Naive thymus-derived CD4-positive, alpha-beta T cell (primary cell): ENCODE measurements at regions not wholly inside any gene's neighbourhood (a gene's known extent, or its start where the extent isn't known, plus 50 kb on each side); places are given as distances from the start of the nearest gene placed in this dataset.

Experiments
- ATAC-seq: fragments of 150-1000 bp; cut with Tn5 transposase; 2 replicates; pipeline ENCODE4 v1.10.0; 2021; ENCODE audit warnings: mild to moderate bottlenecking, moderate library complexity
- CTCF ChIA-PET: fragments of 350-600 bp; sonication (Branson Sonifier 250); formaldehyde crosslinking; loops from one replicate; lab custom pipeline; 2021; ENCODE audit warnings: antibody characterized with exemption; lab: Charles Lee
- POLR2A ChIA-PET: fragments of 350-600 bp; sonication (Branson Sonifier 250); formaldehyde crosslinking; loops from one replicate; lab custom pipeline; 2021; ENCODE audit warnings: antibody characterized with exemption, inconsistent platforms; lab: Charles Lee
- DNase-seq, 9 donors: peaks; one replicate each; pipeline versions ENCODE4 v3.0.0 to v3.0.0-alpha.2; 2020 to 2022; ENCODE audit warnings: mixed read lengths in 1 of 9
- H3K27ac ChIP-seq: one replicate; pipeline ENCODE4 v1.7.0; 2013; ENCODE audit warnings: mild to moderate bottlenecking, low read depth, low read length, moderate library complexity
- H3K27me3 ChIP-seq, 2 donors: one replicate each; pipeline ENCODE4 v1.7.0; 2013; ENCODE audit warnings: low read length in 2 of 2, mild to moderate bottlenecking in 2 of 2, moderate library complexity in 2 of 2; ENCODE audit not compliant: control insufficient read depth in 2 of 2, insufficient read depth in 2 of 2
- H3K36me3 ChIP-seq, 3 experiments: 1 replicate in 2 of 3; 2 replicates in 1 of 3; pipeline ENCODE4 v1.7.0; 2013; ENCODE audit warnings: low read length in 3 of 3, mild to moderate bottlenecking in 3 of 3, moderate library complexity in 1 of 3; ENCODE audit not compliant: insufficient read depth in 3 of 3, control insufficient read depth in 2 of 3
- H3K4me1 ChIP-seq, 2 donors: one replicate each; pipeline ENCODE4 v1.7.0; 2013; ENCODE audit warnings: low read length in 2 of 2, mild to moderate bottlenecking in 2 of 2, moderate library complexity in 1 of 2; ENCODE audit not compliant: control insufficient read depth in 2 of 2, insufficient read depth in 2 of 2
- H3K4me3 ChIP-seq: 2 replicates; pipeline ENCODE4 v1.7.0; 2013; ENCODE audit warnings: mild to moderate bottlenecking, low read length
- H3K9me3 ChIP-seq, 3 experiments: 1 replicate in 2 of 3; 2 replicates in 1 of 3; pipeline ENCODE4 v1.7.0; 2013; ENCODE audit warnings: low read length in 3 of 3; ENCODE audit not compliant: control insufficient read depth in 2 of 3
- H3K27ac Mint-ChIP-seq, 9 donors: one replicate each; pipeline ENCODE4 v1.8.0; 2020 to 2022; ENCODE audit warnings: mixed read lengths in 9 of 9, mild to moderate bottlenecking in 8 of 9, moderate library complexity in 5 of 9, inconsistent platforms in 2 of 9
- H3K27me3 Mint-ChIP-seq, 5 donors: one replicate each; pipeline ENCODE4 v1.8.0; 2021 to 2022; ENCODE audit warnings: mixed read lengths in 5 of 5, mild to moderate bottlenecking in 1 of 5
- H3K36me3 Mint-ChIP-seq, 5 donors: one replicate each; pipeline ENCODE4 v1.8.0; 2020 to 2022; ENCODE audit warnings: mixed read lengths in 5 of 5, mild to moderate bottlenecking in 3 of 5, inconsistent platforms in 1 of 5
- H3K4me1 Mint-ChIP-seq, 7 donors: one replicate each; pipeline ENCODE4 v1.8.0; 2020 to 2022; ENCODE audit warnings: mixed read lengths in 7 of 7, mild to moderate bottlenecking in 3 of 7, inconsistent platforms in 1 of 7
- H3K4me3 Mint-ChIP-seq, 10 donors: one replicate each; pipeline ENCODE4 v1.8.0; 2020 to 2022; ENCODE audit warnings: mild to moderate bottlenecking in 10 of 10, mixed read lengths in 10 of 10, moderate library complexity in 6 of 10, inconsistent platforms in 2 of 10
- H3K9me3 Mint-ChIP-seq, 11 donors: one replicate each; pipeline ENCODE4 v1.8.0; 2020 to 2022; ENCODE audit warnings: mixed read lengths in 11 of 11, mild to moderate bottlenecking in 4 of 11, inconsistent platforms in 1 of 11, moderate library complexity in 1 of 11
- intact Hi-C, 2 donors: fragments of 100-400 bp; cut with micrococcal nuclease; formaldehyde crosslinking; loops; one replicate each; pipeline ENCODE4 v1.15.1; 2023

DNA sequence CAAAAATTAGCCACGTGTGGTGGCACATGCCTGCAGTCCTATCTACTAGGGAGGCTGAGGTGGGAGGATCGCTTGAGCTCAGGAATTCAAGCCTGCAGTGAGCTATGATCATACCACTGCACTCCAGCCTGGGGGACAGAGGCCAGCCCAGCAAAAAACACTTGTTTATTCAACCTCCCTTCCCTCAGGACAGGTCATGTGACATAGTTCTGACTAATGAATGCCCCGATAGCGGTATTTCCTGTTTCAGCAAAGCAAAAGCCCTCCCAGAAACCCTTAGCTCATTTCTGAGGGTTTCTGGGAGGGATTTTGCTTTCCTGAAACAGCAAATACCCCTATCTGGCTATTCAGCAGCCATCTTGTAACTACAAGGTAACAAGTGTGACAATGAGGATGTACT lies 157.1 kb downstream of the GATA3 start:
- Histone ChIP-seq H3K27me3 (no peaks in the 10 kb centered on the region), H3K4me1 (no peaks in the 10 kb centered on the region), H3K36me3 (no peaks in the 10 kb centered on the region), H3K9me3 (no peaks in the 10 kb centered on the region), H3K4me3 (no peak overlapping the region), H3K27ac (no peak overlapping the region)
- H3K27me3 Mint-ChIP-seq, result peaks cover 0 to 14% (median 0%) of the 10 kb centered on the region in 5 donors
- peaks cover 4 to 19% (median 10%) of the 10 kb centered on the region in 7 donors for H3K4me1 Mint-ChIP-seq
- no peak for DNase-seq
- ChIA-PET POLR2A (no interaction called here), CTCF (no interaction called here)
- peaks cover 0 to 25% (median 0%) of the 10 kb centered on the region in 5 donors for H3K36me3 Mint-ChIP-seq
- intact Hi-C loops, result no loop called here
- no peak overlapping the region for H3K4me3 Mint-ChIP-seq
- ATAC-seq, result no peak
- peaks cover 0 to 13% (median 0%) of the 10 kb centered on the region in 11 donors for H3K9me3 Mint-ChIP-seq
- H3K27ac Mint-ChIP-seq, result no peak overlapping the region

DNA sequence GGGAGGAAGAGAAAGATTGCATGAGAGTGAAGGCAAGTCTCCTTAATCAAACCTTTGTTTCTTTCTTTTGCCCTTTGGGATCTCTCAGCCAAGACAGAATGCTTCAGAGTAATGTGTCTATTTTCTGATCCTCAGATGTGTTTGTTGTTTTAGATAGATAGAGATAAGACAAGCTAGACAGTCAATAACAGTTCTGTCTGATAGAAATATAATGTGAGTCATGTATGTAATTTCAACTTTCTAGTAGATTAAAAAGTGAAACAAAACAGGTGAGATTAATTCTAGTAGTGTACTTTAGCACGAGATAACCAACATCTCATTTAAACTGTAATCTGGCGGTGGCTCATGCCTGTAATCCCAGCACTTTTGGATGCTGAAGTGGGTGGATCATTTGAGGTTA lies 159.2 kb downstream of the GATA3 start:
- Mint-ChIP-seq H3K27me3 (peaks cover 0 to 4% (median 0%) of the 10 kb centered on the region in 5 donors), H3K4me3 (no peak overlapping the region), H3K4me1 (peaks cover 7 to 29% (median 19%) of the 10 kb centered on the region in 7 donors), H3K27ac (no peak overlapping the region), H3K36me3 (peaks cover 0 to 23% (median 0%) of the 10 kb centered on the region in 5 donors), H3K9me3 (peaks cover 0 to 12% (median 0%) of the 10 kb centered on the region in 11 donors)
- no peak overlapping the region for H3K4me3 ChIP-seq
- POLR2A ChIA-PET, result no interaction called here
- CTCF ChIA-PET, result no interaction called here
- DNase-seq (no peak), ATAC-seq (no peak)
- intact Hi-C loops, result no loop called here
- H3K9me3 ChIP-seq, result no peaks in the 10 kb centered on the region
- H3K4me1 ChIP-seq, result peaks cover 0 to 4% of the 10 kb centered on the region in 2 donors
- no peak overlapping the region for H3K27ac ChIP-seq
- H3K36me3 ChIP-seq, result no peaks in the 10 kb centered on the region
- no peaks in the 10 kb centered on the region for H3K27me3 ChIP-seq

DNA sequence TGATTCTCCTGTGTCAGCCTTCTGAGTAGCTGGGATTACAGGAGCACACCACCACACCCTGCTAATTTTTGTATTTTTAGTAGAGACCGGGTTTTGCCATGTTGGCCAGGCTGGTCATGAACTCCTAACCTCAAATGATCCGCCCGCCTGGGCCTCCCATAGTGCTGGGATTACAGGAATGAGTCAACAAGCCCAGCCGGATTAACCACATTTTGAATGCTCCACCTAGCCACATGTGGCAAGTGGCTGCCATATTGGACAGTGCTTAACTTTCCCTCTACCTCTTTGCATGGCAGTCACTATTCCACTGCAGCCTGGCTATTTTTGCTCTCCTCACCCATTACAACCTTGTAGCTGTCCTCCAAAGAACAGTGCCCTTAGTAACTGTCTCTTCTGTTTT lies 160.1 kb downstream of the GATA3 start:
- H3K9me3 ChIP-seq, result no peaks in the 10 kb centered on the region

DNA sequence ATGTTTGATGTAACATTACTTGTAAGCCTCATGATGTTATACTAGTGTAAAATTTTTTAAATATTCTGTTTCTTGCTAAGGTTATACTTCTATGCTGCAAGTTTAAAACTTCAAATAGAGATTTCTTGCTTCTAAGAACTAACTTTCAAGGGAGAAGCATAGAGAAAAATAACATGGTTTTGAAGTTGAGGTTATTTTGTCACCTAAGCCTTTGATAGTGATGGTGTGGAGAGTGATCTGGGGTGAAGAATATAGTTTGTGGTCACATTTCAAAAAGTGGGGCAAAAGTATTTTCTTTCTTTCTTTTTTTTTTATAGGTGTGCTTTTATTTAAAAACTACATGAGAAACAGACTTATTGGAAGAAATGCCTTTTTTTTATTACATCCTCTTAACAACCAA lies 162.4 kb downstream of the GATA3 start:
- Histone ChIP-seq H3K27ac (no peak overlapping the region), H3K36me3 (no peaks in the 10 kb centered on the region), H3K4me1 (peaks cover 0 to 4% of the 10 kb centered on the region in 2 donors), H3K27me3 (no peaks in the 10 kb centered on the region), H3K9me3 (no peaks in the 10 kb centered on the region), H3K4me3 (no peak overlapping the region)
- ATAC-seq (no peak), DNase-seq (no peak)
- Mint-ChIP-seq H3K27ac (peak overlapping the region in 1 of 9 donors; percentile 39), H3K9me3 (peaks cover 0 to 10% (median 0%) of the 10 kb centered on the region in 11 donors), H3K4me1 (peaks cover 7 to 29% (median 19%) of the 10 kb centered on the region in 7 donors), H3K4me3 (peak overlapping the region in 2 of 10 donors; percentile 2 to 27), H3K27me3 (no peaks in the 10 kb centered on the region), H3K36me3 (peaks cover 0 to 22% (median 0%) of the 10 kb centered on the region in 5 donors)
- ChIA-PET POLR2A (no interaction called here), CTCF (no interaction called here)
- intact Hi-C loops, result no loop called here

More for the DNA sequence above, 160.1 kb downstream of the GATA3 start:
- peaks cover 0 to 4% (median 0%) of the 10 kb centered on the region in 5 donors for H3K27me3 Mint-ChIP-seq
- ATAC-seq (no peak), DNase-seq (no peak)
- intact Hi-C loops, result no loop called here
- CTCF ChIA-PET, result no interaction called here
- H3K4me3 Mint-ChIP-seq, result no peak overlapping the region
- Histone ChIP-seq H3K4me3 (no peak overlapping the region), H3K27ac (no peak overlapping the region), H3K27me3 (no peaks in the 10 kb centered on the region), H3K4me1 (peaks cover 0 to 4% of the 10 kb centered on the region in 2 donors), H3K36me3 (no peaks in the 10 kb centered on the region)
- peaks cover 0 to 25% (median 0%) of the 10 kb centered on the region in 5 donors for H3K36me3 Mint-ChIP-seq
- no peak overlapping the region for H3K27ac Mint-ChIP-seq
- peaks cover 7 to 29% (median 19%) of the 10 kb centered on the region in 7 donors for H3K4me1 Mint-ChIP-seq
- peaks cover 0 to 11% (median 0%) of the 10 kb centered on the region in 11 donors for H3K9me3 Mint-ChIP-seq
- POLR2A ChIA-PET, result no interaction called here

DNA sequence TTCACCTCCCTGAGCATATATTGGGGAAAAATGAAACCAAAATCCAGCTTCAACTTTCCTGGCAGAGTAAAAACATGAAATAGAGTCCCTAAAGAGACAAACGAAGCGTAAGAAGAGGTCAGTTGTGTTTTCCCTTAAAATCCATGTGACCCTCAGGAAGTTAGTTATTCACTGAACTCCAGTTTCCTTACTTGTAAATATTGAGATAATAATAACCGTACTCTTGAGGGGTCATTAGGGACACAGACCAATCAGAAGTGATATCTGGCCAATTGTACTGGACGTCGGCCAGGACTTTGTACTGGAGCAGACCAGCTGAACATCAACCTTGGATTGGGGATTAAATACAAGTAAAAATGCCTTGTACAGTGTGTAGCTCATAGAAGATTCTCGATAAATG lies 167.0 kb downstream of the GATA3 start:
- H3K36me3 Mint-ChIP-seq, result peaks cover 0 to 20% (median 0%) of the 10 kb centered on the region in 5 donors
- no peak overlapping the region for H3K4me3 Mint-ChIP-seq
- ChIA-PET CTCF (no interaction called here), POLR2A (no interaction called here)
- Histone ChIP-seq H3K27me3 (no peaks in the 10 kb centered on the region), H3K4me3 (no peak overlapping the region), H3K9me3 (no peaks in the 10 kb centered on the region), H3K27ac (no peak overlapping the region), H3K4me1 (peaks cover 0 to 4% of the 10 kb centered on the region in 2 donors), H3K36me3 (no peaks in the 10 kb centered on the region)
- no peak for ATAC-seq
- intact Hi-C loops, result no loop called here
- H3K4me1 Mint-ChIP-seq, result peaks cover 5 to 13% (median 10%) of the 10 kb centered on the region in 7 donors
- peaks cover 0 to 11% (median 0%) of the 10 kb centered on the region in 11 donors for H3K9me3 Mint-ChIP-seq
- peaks cover 0 to 3% (median 0%) of the 10 kb centered on the region in 5 donors for H3K27me3 Mint-ChIP-seq
- H3K27ac Mint-ChIP-seq, result no peak overlapping the region
- no peak for DNase-seq

DNA sequence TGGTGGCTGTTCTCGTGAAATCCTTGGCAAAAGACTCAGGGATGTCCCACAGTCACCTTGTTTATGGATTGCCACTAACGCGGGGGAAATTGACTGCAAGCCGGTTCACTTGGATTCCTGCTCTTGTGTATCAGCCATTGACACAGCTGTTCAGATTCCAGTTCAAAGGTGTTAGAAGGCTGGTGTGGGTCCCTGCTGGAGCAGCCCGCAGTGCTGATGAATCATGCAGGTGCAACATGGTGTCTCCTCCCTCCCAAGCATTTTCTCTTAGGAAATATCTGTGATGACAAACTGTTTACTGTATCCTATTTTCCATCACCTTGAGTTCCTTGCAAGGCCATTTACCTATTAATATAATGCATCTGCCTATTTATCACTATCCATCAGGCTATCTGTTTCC lies 170.1 kb downstream of the GATA3 start:
- H3K27me3 Mint-ChIP-seq, result peaks cover 0 to 3% (median 0%) of the 10 kb centered on the region in 5 donors
- Histone ChIP-seq H3K4me3 (no peak overlapping the region), H3K9me3 (no peaks in the 10 kb centered on the region), H3K4me1 (peaks cover 0 to 6% of the 10 kb centered on the region in 2 donors), H3K27me3 (no peaks in the 10 kb centered on the region), H3K27ac (no peak overlapping the region), H3K36me3 (no peaks in the 10 kb centered on the region)
- DNase-seq, result no peak
- peaks cover 0 to 5% (median 0%) of the 10 kb centered on the region in 11 donors for H3K9me3 Mint-ChIP-seq
- intact Hi-C loops, result no loop called here
- no peak overlapping the region for H3K27ac Mint-ChIP-seq
- no peak for ATAC-seq
- peaks cover 0 to 11% (median 0%) of the 10 kb centered on the region in 5 donors for H3K36me3 Mint-ChIP-seq
- H3K4me1 Mint-ChIP-seq, result peaks cover 11 to 18% (median 12%) of the 10 kb centered on the region in 7 donors
- CTCF ChIA-PET, result no interaction called here
- no peak overlapping the region for H3K4me3 Mint-ChIP-seq
- POLR2A ChIA-PET, result no interaction called here

DNA sequence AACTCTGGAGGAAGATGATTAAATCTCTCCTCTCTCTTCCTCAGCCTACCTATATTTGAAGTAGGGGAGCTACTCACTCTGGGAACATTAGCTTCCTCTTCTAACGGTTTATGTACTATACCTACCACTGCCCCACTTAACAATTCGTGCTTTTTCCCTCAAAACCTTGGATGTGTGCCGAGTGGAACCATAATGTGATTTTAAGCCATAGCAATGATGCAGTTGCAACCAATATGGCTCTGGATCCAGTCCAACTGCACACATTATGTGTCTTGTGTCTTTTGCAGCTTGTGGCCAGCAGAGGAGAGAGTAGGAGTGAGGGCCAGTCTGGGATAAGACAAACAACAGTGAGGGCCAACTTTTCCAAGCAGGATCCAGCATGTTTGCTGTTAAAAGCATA lies 170.7 kb downstream of the GATA3 start:
- H3K4me3 Mint-ChIP-seq, result no peak overlapping the region

More for the DNA sequence above, 170.7 kb downstream of the GATA3 start:
- no peak overlapping the region for H3K27ac ChIP-seq
- Mint-ChIP-seq H3K27me3 (peaks cover 0 to 3% (median 0%) of the 10 kb centered on the region in 5 donors), H3K9me3 (peaks cover 0 to 5% (median 0%) of the 10 kb centered on the region in 11 donors), H3K4me1 (peaks cover 12 to 21% (median 14%) of the 10 kb centered on the region in 7 donors), H3K36me3 (peaks cover 0 to 13% (median 0%) of the 10 kb centered on the region in 5 donors), H3K27ac (peak overlapping the region in 1 of 9 donors; percentile 65)
- no peak overlapping the region for H3K4me3 ChIP-seq
- ATAC-seq (no peak), DNase-seq (no peak)
- no peaks in the 10 kb centered on the region for H3K9me3 ChIP-seq
- H3K4me1 ChIP-seq, result peaks cover 0 to 6% of the 10 kb centered on the region in 2 donors
- POLR2A ChIA-PET, result no interaction called here
- H3K27me3 ChIP-seq, result no peaks in the 10 kb centered on the region
- no peaks in the 10 kb centered on the region for H3K36me3 ChIP-seq
- CTCF ChIA-PET, result interaction anchor here (0.5 to 0.6 kb wide), 2 partner anchors 100 to 261 kb away, joined by 3 to 6 read pairs; no protein-coding TSS in a partner anchor
- intact Hi-C loops, result no loop called here
